ENCODE measurements at regions not wholly inside any gene's neighbourhood (a gene's known extent, or its start where the extent isn't known, plus 50 kb on each side); places are given as distances from the start of the nearest gene placed in this dataset.

DNA sequence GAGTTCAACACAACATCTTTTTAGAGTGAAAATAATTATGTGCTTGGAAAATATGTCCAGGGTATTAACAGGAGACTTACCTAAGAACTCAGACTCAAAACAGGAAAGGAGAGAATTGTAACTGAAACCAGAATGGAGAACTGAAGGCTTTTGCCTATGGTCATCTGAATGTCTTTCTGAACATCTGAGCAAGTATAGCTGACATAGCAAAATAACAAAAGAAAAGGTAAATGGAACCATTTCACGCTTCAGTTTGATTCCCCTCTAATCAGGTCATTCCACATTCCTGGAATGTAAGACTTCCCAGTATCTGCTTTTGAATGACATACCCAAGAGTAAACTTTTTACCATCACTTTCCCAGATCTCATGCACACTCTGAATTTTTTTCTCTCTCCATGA is 500.4 kb upstream of the HS3ST1 start:
- H3K79me2 ChIP-seq (ENCODE audit: insufficient read depth, low read length) = no peaks in the 10 kb centered on the region
- ATAC-seq = no peak

More for the DNA sequence above, 500.4 kb upstream of the HS3ST1 start:
- Histone ChIP-seq H2AFZ (ENCODE audit: low read depth, low read length, poor library complexity, severe bottlenecking) (no peak overlapping the region), H4K20me1 (ENCODE audit: insufficient read depth) (no peaks in the 10 kb centered on the region), H3K36me3 (ENCODE audit: control insufficient read depth in 1 of 2, insufficient read depth in 2 of 2, low read length in 2 of 2) (no peaks in the 10 kb centered on the region), H3K27ac (ENCODE audit: low read depth, low read length) (no peak overlapping the region), H3K9me2 (ENCODE audit: insufficient read depth) (no peaks in the 10 kb centered on the region), H3K4me1 (ENCODE audit: control insufficient read depth in 1 of 2, insufficient read depth in 2 of 2, low read length in 2 of 2) (no peaks in the 10 kb centered on the region), H3K27me3 (ENCODE audit: insufficient read depth, low read length) (no peaks in the 10 kb centered on the region), H3K9ac (ENCODE audit: low read length) (no peak overlapping the region), H3K4me2 (ENCODE audit: low read length) (no peak overlapping the region), H3K4me3 (replicated peaks in 1 of 2; ENCODE audit: low read depth in 1 of 2, low read length in 2 of 2) (no peak overlapping the region), H3K9me3 (ENCODE audit: control insufficient read depth in 1 of 2, insufficient read depth in 1 of 2, low read depth in 1 of 2, low read length in 2 of 2) (no peaks in the 10 kb centered on the region)
- RAD21 ChIA-PET (ENCODE audit: low non-redundant PET in 1 of 2, low total read pairs in 2 of 2, uncharacterized antibody in 2 of 2, unreplicated experiment in 2 of 2) = no interaction called here
- TF ChIP-seq, protein P1, sequence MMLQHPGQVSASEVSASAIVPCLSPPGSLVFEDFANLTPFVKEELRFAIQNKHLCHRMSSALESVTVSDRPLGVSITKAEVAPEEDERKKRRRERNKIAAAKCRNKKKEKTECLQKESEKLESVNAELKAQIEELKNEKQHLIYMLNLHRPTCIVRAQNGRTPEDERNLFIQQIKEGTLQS (IDR thresholded peaks at IDR 0.05) = no peak
- TF ChIP-seq, protein P2, sequence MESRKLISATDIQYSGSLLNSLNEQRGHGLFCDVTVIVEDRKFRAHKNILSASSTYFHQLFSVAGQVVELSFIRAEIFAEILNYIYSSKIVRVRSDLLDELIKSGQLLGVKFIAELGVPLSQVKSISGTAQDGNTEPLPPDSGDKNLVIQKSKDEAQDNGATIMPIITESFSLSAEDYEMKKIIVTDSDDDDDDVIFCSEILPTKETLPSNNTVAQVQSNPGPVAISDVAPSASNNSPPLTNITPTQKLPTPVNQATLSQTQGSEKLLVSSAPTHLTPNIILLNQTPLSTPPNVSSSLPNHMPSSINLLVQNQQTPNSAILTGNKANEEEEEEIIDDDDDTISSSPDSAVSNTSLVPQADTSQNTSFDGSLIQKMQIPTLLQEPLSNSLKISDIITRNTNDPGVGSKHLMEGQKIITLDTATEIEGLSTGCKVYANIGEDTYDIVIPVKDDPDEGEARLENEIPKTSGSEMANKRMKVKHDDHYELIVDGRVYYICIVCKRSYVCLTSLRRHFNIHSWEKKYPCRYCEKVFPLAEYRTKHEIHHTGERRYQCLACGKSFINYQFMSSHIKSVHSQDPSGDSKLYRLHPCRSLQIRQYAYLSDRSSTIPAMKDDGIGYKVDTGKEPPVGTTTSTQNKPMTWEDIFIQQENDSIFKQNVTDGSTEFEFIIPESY (IDR thresholded peaks at IDR 0.05; ENCODE audit: extremely low read depth, insufficient replicate concordance, low read length) = no peak
- TF ChIP-seq CBX3 (IDR thresholded peaks at IDR 0.05; ENCODE audit: low read depth) (no peak), SRF (IDR thresholded peaks at IDR 0.05; ENCODE audit: low read depth) (no peak), CEBPB (IDR thresholded peaks at IDR 0.05; ENCODE audit: low read depth) (no peak), POLR2AphosphoS5 (IDR thresholded peaks at IDR 0.05; ENCODE audit: low read depth, low read length) (no peak), ZFX (IDR thresholded peaks at IDR 0.05) (no peak), RAD21 (IDR thresholded peaks at IDR 0.05; ENCODE audit: low read depth) (no peak), EZH2phosphoT487 (IDR thresholded peaks at IDR 0.05; ENCODE audit: borderline replicate concordance) (no peak), SP1 (IDR thresholded peaks at IDR 0.05; ENCODE audit: low read depth) (no peak), EZH2 (IDR thresholded peaks at IDR 0.05) (no peak), EGR1 (IDR thresholded peaks at IDR 0.05; ENCODE audit: low read depth) (no peak)
- TF ChIP-seq, protein P3, sequence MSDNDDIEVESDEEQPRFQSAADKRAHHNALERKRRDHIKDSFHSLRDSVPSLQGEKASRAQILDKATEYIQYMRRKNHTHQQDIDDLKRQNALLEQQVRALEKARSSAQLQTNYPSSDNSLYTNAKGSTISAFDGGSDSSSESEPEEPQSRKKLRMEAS (IDR thresholded peaks at IDR 0.05) = no peak
- TF ChIP-seq, protein P4, sequence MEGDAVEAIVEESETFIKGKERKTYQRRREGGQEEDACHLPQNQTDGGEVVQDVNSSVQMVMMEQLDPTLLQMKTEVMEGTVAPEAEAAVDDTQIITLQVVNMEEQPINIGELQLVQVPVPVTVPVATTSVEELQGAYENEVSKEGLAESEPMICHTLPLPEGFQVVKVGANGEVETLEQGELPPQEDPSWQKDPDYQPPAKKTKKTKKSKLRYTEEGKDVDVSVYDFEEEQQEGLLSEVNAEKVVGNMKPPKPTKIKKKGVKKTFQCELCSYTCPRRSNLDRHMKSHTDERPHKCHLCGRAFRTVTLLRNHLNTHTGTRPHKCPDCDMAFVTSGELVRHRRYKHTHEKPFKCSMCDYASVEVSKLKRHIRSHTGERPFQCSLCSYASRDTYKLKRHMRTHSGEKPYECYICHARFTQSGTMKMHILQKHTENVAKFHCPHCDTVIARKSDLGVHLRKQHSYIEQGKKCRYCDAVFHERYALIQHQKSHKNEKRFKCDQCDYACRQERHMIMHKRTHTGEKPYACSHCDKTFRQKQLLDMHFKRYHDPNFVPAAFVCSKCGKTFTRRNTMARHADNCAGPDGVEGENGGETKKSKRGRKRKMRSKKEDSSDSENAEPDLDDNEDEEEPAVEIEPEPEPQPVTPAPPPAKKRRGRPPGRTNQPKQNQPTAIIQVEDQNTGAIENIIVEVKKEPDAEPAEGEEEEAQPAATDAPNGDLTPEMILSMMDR (IDR thresholded peaks at IDR 0.05 in 2 of 3, conservative IDR thresholded peaks at IDR 0.05 in 1 of 3; ENCODE audit: borderline replicate concordance in 1 of 3, insufficient read depth in 1 of 3, low read depth in 2 of 3, low read length in 2 of 3) = no peak
- DNase-seq (ENCODE audit: low read depth, low spot score) = no peak
- intact Hi-C loops (cut with micrococcal nuclease) = no loop called here
- no TSS peak for BruUV-seq (replicated peaks)
- POLR2A ChIA-PET = no interaction called here
- CTCF ChIA-PET = no interaction called here
